Brain microvascular endothelial cell (primary cell): ENCODE measurements at regions not wholly inside any gene's neighbourhood (a gene's known extent, or its start where the extent isn't known, plus 50 kb on each side); places are given as distances from the start of the nearest gene placed in this dataset.
"Not testable (repeated sequence)": the region's sequence is repeated elsewhere in the genome, so short reads cannot be mapped to it uniquely, and the experiment has no call there.

Experiments
- DNase-seq: peaks from one replicate; pipeline ENCODE4 v3.0.0-alpha.2; 2020
- H3K27ac ChIP-seq: fragments of 250-450 bp; sonication (Bioruptor Pico); 2 replicates; pipeline ENCODE4 v1.5.1; 2020; ENCODE audit warnings: mild to moderate bottlenecking, moderate library complexity
- H3K27me3 ChIP-seq: fragments of 250-450 bp; sonication (Bioruptor Pico); replicated peaks from 2 replicates; pipeline ENCODE4 v1.5.1; 2020; ENCODE audit warnings: mild to moderate bottlenecking
- H3K36me3 ChIP-seq: fragments of 250-450 bp; sonication (Bioruptor Pico); replicated peaks from 2 replicates; pipeline ENCODE4 v1.5.1; 2020; ENCODE audit warnings: mild to moderate bottlenecking
- H3K4me3 ChIP-seq: 2 replicates; pipeline ENCODE4 v1.5.1; 2011; ENCODE audit warnings: low read depth, mild to moderate bottlenecking, control low read depth, low read length, moderate library complexity
- CTCF ChIP-seq: IDR thresholded peaks from 2 replicates; pipeline ENCODE4 v1.5.1; 2011; ENCODE audit warnings: low read depth, mild to moderate bottlenecking, moderate library complexity, low read length, control low read depth, inconsistent platforms; ENCODE audit errors: missing control alignments
- in situ Hi-C: cut with HindIII; loops from 2 replicates; pipeline ENCODE4 v1.10.0; 2017; ENCODE audit warnings: low sequenced_read_pairs, low pct_ligation_motif_present

GRCh38 chr13:108060111-108060510, 155.2 kb downstream of the LIG4 start:
- no peaks in the 10 kb centered on the region for H3K36me3 ChIP-seq
- TF ChIP-seq CTCF: no peak
- no peak overlapping the region for H3K27ac ChIP-seq
- H3K27me3 ChIP-seq: no peaks in the 10 kb centered on the region
- no peak overlapping the region for H3K4me3 ChIP-seq
- no peak for DNase-seq
- in situ Hi-C loops: no loop called here

GRCh38 chr13:108056278-108056677, 159.1 kb downstream of the LIG4 start:
- Histone ChIP-seq H3K36me3 (no peaks in the 10 kb centered on the region), H3K4me3 (no peak overlapping the region), H3K27me3 (no peaks in the 10 kb centered on the region), H3K27ac (no peak overlapping the region)
- TF ChIP-seq CTCF: no peak
- in situ Hi-C loops: no loop called here
- no peak for DNase-seq

GRCh38 chr13:108049211-108049610, 166.1 kb downstream of the LIG4 start:
- Histone ChIP-seq H3K27ac (no peak overlapping the region), H3K27me3 (no peaks in the 10 kb centered on the region)

GRCh38 chr13:108044954-108045353, 170.4 kb downstream of the LIG4 start:
- in situ Hi-C loops: no loop called here
- Histone ChIP-seq H3K4me3 (no peak overlapping the region), H3K27ac (no peak overlapping the region), H3K27me3 (no peaks in the 10 kb centered on the region), H3K36me3 (no peaks in the 10 kb centered on the region)
- no peak for TF ChIP-seq CTCF
- no peak for DNase-seq

More at GRCh38 chr13:108049211-108049610, 166.1 kb downstream of the LIG4 start:
- H3K36me3 ChIP-seq: no peaks in the 10 kb centered on the region
- TF ChIP-seq CTCF: no peak
- no peak for DNase-seq
- no peak overlapping the region for H3K4me3 ChIP-seq
- in situ Hi-C loops: no loop called here

- in situ Hi-C loops, H3K36me3 ChIP-seq: not testable (repeated sequence)
Measured at GRCh38 chr13:108042866-108043265, 172.5 kb downstream of the LIG4 start.

GRCh38 chr13:108037348-108037747, 178.0 kb downstream of the LIG4 start:
- TF ChIP-seq CTCF: no peak
- no peak overlapping the region for H3K4me3 ChIP-seq
- H3K27me3 ChIP-seq: no peaks in the 10 kb centered on the region
- in situ Hi-C loops: no loop called here
- no peak overlapping the region for H3K27ac ChIP-seq
- H3K36me3 ChIP-seq: no peaks in the 10 kb centered on the region
- DNase-seq: no peak

More at GRCh38 chr13:108042866-108043265, 172.5 kb downstream of the LIG4 start:
- not testable (repeated sequence) for DNase-seq, H3K4me3 ChIP-seq, H3K27me3 ChIP-seq, H3K27ac ChIP-seq
